ENCODE measurements at regions not wholly inside any gene's neighbourhood (a gene's known extent, or its start where the extent isn't known, plus 50 kb on each side); places are given as distances from the start of the nearest gene placed in this dataset.

DNA sequence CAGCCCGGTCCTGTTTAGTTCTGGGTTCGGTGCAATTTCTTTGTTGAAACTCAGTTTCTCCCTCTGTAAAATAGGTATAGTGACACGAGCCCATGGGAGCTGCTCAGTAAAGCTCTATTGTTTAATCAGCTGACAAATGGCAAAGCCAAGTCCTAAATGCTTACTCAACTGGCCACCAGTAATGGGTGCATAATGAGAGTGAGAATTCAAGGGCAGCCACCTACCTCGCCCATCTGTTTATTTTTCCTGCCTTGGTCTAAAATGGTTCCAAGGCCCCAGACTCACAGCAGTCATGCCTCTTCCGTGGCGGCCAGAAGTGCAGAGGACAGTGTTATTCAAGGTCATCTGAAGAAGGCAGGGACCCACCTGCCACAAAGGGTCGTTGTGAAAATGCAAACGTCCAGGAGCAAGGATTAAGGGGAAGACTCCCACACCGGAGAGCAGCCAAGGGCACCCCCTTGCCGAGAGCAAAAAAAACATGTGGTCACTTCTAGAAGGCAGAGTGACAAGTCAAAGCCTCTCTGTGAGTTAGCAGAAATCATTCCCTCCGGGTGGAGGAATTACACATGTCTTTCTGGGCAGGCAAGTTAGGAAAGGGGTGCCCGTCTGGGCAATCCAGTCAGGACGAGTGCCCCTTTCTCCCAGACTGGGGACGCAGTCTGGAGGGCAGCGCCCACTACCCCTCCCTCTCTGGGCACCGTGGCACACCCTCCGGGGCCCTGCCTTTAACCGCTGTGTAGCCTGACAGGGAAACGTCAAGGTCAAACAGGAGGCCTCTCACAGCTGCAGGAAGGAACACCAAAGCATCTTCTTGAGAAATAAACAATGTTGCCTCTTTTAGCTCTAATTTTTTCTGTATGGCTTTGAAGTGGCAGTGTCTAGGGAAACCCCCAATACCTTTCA lies 186.2 kb downstream of the FOXO1 start:
- TF ChIP-seq PHF8 (IDR thresholded peaks at IDR 0.05; ENCODE audit: borderline replicate concordance, low read length) (no peak), BRCA1 (IDR thresholded peaks at IDR 0.05) (no peak), BRCA1 (CRISPR knock-in tag; IDR thresholded peaks at IDR 0.05) (no peak), ZNF785 (CRISPR knock-in tag; IDR thresholded peaks at IDR 0.05) (no peak)
